Suprapubic skin (tissue), 3 donors: ENCODE measurements at regions not wholly inside any gene's neighbourhood (a gene's known extent, or its start where the extent isn't known, plus 50 kb on each side); places are given as distances from the start of the nearest gene placed in this dataset.

Experiments used
- CTCF ChIP-seq, 2 donors: fragments of 200-600 bp in 1 of 2; fragments of 450-650 bp in 1 of 2; sonication (generic) in 1 of 2; IDR thresholded peaks; one replicate each; pipeline ENCODE4 v1.5.1; 2016 to 2019; ENCODE audit warnings: antibody characterized with exemption in 2 of 2, mild to moderate bottlenecking in 1 of 2, moderate library complexity in 1 of 2
- EP300 ChIP-seq: sonication (generic); formaldehyde crosslinking; IDR thresholded peaks from one replicate; pipeline ENCODE4 v1.6.1; 2017; ENCODE audit warnings: antibody characterized with exemption
- POLR2A ChIP-seq, 2 donors: fragments of 450-650 bp; IDR thresholded peaks; one replicate each; pipeline ENCODE4 v1.6.1; 2017; ENCODE audit warnings: antibody characterized with exemption in 2 of 2, mild to moderate bottlenecking in 2 of 2, moderate library complexity in 2 of 2

GRCh38 chr16:72409423-72409822, 237.5 kb upstream of the PMFBP1 start:
- TF ChIP-seq POLR2A (IDR thresholded peaks at IDR 0.05): no peak
- TF ChIP-seq CTCF (IDR thresholded peaks at IDR 0.05): no peak
- TF ChIP-seq EP300: no peak
